ENCODE measurements at regions not wholly inside any gene's neighbourhood (a gene's known extent, or its start where the extent isn't known, plus 50 kb on each side); places are given as distances from the start of the nearest gene placed in this dataset.

DNA sequence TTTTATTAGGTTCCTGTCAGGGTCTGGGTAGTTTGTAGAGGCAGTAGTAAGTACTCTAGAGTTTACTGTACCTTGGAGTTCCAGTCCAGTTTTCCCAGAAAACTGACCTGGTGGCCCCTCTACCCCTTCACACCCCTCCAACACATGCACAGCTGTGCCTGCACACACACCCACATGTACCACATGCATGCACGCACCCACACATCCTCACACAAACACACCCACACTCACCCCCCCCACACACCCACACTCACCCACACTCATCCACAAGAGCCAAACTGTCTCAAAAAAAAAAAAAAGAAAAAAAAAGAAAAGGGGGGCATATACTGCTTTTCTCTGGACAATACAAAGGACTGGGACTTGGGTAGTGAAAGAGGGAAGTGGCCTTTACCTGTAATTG is 570.5 kb downstream of the QKI start:
- 30% methylated on average over 1 of the region's 1 CpG for WGBS (ENCODE audit: low lambda C conversion rate)
- no peak overlapping the region for H2AFZ ChIP-seq (ENCODE audit: low read length)
- H3K27ac ChIP-seq (ENCODE audit: extremely low read length, insufficient read depth, low read length), result no peak overlapping the region
- no peak overlapping the region for H3K4me3 ChIP-seq (replicated peaks in 1 of 3; ENCODE audit: insufficient read depth in 1 of 3, low read depth in 2 of 3, low read length in 3 of 3)
- DNase-seq (ENCODE audit: low spot score) (no peak), ATAC-seq (no peak), FAIRE-seq (no peak)
- H3K27me3 ChIP-seq (ENCODE audit: control insufficient read depth in 1 of 2, insufficient read depth in 2 of 2, low read length in 2 of 2), result no peaks in the 10 kb centered on the region
- H3K79me2 ChIP-seq (ENCODE audit: insufficient read depth, low read length), result no peaks in the 10 kb centered on the region
- no peaks in the 10 kb centered on the region for H3K36me3 ChIP-seq (replicated peaks in 1 of 2; ENCODE audit: control insufficient read depth in 1 of 2, insufficient read depth in 2 of 2, low read length in 2 of 2)
- in situ Hi-C loops (cut with HindIII; ENCODE audit: extremely low pct_ligation_motif_present, low pct_unique_long_range_greater_than_20kb), result no loop called here
- H3K9me3 ChIP-seq (ENCODE audit: low read length), result no peaks in the 10 kb centered on the region
- no peaks in the 10 kb centered on the region for H4K20me1 ChIP-seq (ENCODE audit: insufficient read depth, low read length)
- intact Hi-C loops (cut with micrococcal nuclease; ENCODE audit: unreplicated experiment), result no loop called here
- POLR2A ChIA-PET, result no interaction called here
- H3K4me1 ChIP-seq (ENCODE audit: insufficient read depth, low read length), result no peaks in the 10 kb centered on the region
- no peak overlapping the region for H3K4me2 ChIP-seq (ENCODE audit: low read depth, low read length)
- CTCF ChIA-PET (ENCODE audit: low intra/inter-chr PET ratio, low total read pairs), result no interaction called here
- no peak overlapping the region for H3K9ac ChIP-seq (ENCODE audit: insufficient read depth, low read depth, low read length)
- BruUV-seq (replicated peaks), result no TSS peak
- TF ChIP-seq, protein P1, sequence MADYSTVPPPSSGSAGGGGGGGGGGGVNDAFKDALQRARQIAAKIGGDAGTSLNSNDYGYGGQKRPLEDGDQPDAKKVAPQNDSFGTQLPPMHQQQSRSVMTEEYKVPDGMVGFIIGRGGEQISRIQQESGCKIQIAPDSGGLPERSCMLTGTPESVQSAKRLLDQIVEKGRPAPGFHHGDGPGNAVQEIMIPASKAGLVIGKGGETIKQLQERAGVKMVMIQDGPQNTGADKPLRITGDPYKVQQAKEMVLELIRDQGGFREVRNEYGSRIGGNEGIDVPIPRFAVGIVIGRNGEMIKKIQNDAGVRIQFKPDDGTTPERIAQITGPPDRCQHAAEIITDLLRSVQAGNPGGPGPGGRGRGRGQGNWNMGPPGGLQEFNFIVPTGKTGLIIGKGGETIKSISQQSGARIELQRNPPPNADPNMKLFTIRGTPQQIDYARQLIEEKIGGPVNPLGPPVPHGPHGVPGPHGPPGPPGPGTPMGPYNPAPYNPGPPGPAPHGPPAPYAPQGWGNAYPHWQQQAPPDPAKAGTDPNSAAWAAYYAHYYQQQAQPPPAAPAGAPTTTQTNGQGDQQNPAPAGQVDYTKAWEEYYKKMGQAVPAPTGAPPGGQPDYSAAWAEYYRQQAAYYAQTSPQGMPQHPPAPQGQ (CRISPR knock-in tag; IDR thresholded peaks at IDR 0.05; ENCODE audit: borderline replicate concordance), result no peak
- TF ChIP-seq BATF2 (CRISPR knock-in tag; IDR thresholded peaks at IDR 0.05) (no peak), ZNF629 (CRISPR knock-in tag; conservative IDR thresholded peaks at IDR 0.05) (no peak), HNRNPL (IDR thresholded peaks at IDR 0.05; ENCODE audit: low read depth, low read length) (no peak), ZNF546 (CRISPR knock-in tag; conservative IDR thresholded peaks at IDR 0.05) (no peak), MEF2D (CRISPR knock-in tag; IDR thresholded peaks at IDR 0.05) (no peak), HNF4A (CRISPR knock-in tag; IDR thresholded peaks at IDR 0.05) (no peak), ZNF562 (CRISPR knock-in tag; IDR thresholded peaks at IDR 0.05; ENCODE audit: borderline replicate concordance) (no peak)
- TF ChIP-seq, protein P2, sequence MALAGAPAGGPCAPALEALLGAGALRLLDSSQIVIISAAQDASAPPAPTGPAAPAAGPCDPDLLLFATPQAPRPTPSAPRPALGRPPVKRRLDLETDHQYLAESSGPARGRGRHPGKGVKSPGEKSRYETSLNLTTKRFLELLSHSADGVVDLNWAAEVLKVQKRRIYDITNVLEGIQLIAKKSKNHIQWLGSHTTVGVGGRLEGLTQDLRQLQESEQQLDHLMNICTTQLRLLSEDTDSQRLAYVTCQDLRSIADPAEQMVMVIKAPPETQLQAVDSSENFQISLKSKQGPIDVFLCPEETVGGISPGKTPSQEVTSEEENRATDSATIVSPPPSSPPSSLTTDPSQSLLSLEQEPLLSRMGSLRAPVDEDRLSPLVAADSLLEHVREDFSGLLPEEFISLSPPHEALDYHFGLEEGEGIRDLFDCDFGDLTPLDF (CRISPR knock-in tag; IDR thresholded peaks at IDR 0.05), result no peak

Measured in HepG2 (cell line).